Neural cell (in vitro differentiated cells): ENCODE measurements at regions not wholly inside any gene's neighbourhood (a gene's known extent, or its start where the extent isn't known, plus 50 kb on each side); places are given as distances from the start of the nearest gene placed in this dataset.

Experiments
- H2AFZ ChIP-seq: fragments of 200-600, 300-800 bp; sonication (generic), shearing (Covaris generic); 2 replicates; pipeline ENCODE4 v1.6.0; 2014; ENCODE audit warnings: low read depth, mild to moderate bottlenecking, antibody characterized with exemption, low read length, moderate library complexity
- H3F3A ChIP-seq: fragments of 200-600 bp; shearing (Covaris generic); 2 replicates; pipeline ENCODE4 v1.6.1; 2016; ENCODE audit warnings: mild to moderate bottlenecking, moderate library complexity, mixed read lengths, antibody characterized with exemption, low read length; ENCODE audit not compliant: insufficient read depth, poor library complexity, severe bottlenecking
- H3K27ac ChIP-seq: fragments of 200-600, 300-800 bp; sonication (generic), shearing (Covaris generic); 2 replicates; pipeline ENCODE4 v1.5.1; 2014; ENCODE audit warnings: mild to moderate bottlenecking, low read length, moderate library complexity
- H3K27me3 ChIP-seq: fragments of 300-800, 200-600 bp; sonication (generic), shearing (Covaris generic); 2 replicates; pipeline ENCODE4 v1.6.0; 2014; ENCODE audit warnings: mild to moderate bottlenecking, low read depth, low read length, moderate library complexity; ENCODE audit not compliant: insufficient read depth
- H3K36me3 ChIP-seq: fragments of 300-800, 200-600 bp; sonication (generic), shearing (Covaris generic); 2 replicates; pipeline ENCODE4 v1.5.1; 2014; ENCODE audit warnings: mild to moderate bottlenecking, antibody characterized with exemption, low read length, moderate library complexity; ENCODE audit not compliant: insufficient read depth
- H3K4me2 ChIP-seq: fragments of 300-800, 200-600 bp; sonication (generic), shearing (Covaris generic); 2 replicates; pipeline ENCODE4 v1.6.0; 2014; ENCODE audit warnings: mild to moderate bottlenecking, low read length
- H3K4me3 ChIP-seq: fragments of 300-800, 200-600 bp; sonication (generic), shearing (Covaris generic); 2 replicates; pipeline ENCODE4 v1.5.1; 2014; ENCODE audit warnings: mild to moderate bottlenecking, low read length, moderate library complexity
- H3K79me2 ChIP-seq: fragments of 200-600 bp; shearing (Covaris generic); replicated peaks from 2 replicates; pipeline ENCODE4 v1.6.0; 2014; ENCODE audit warnings: mild to moderate bottlenecking, low read length, moderate library complexity; ENCODE audit not compliant: insufficient read depth
- H3K9ac ChIP-seq: fragments of 300-800, 200-600 bp; sonication (generic), shearing (Covaris generic); 2 replicates; pipeline ENCODE4 v1.6.1; 2016; ENCODE audit warnings: mild to moderate bottlenecking, low read length, mixed read lengths
- H3K9me2 ChIP-seq: fragments of 200-600 bp; shearing (Covaris generic); 2 replicates; pipeline ENCODE4 v1.6.1; 2016; ENCODE audit warnings: mild to moderate bottlenecking, low read length, mixed read lengths; ENCODE audit not compliant: insufficient read depth
- H3K9me3 ChIP-seq: fragments of 200-600, 300-800 bp; sonication (generic), shearing (Covaris generic); 2 replicates; pipeline ENCODE4 v1.6.1; 2016; ENCODE audit warnings: mild to moderate bottlenecking, mixed run types, low read length, moderate library complexity, mixed read lengths
- H4K20me1 ChIP-seq: fragments of 200-600 bp; shearing (Covaris generic); 2 replicates; pipeline ENCODE4 v1.6.1; 2016; ENCODE audit warnings: mild to moderate bottlenecking, mixed run types; ENCODE audit not compliant: insufficient read depth
- CTCF ChIP-seq: fragments of 450-650 bp; IDR thresholded peaks from 2 replicates; pipeline ENCODE4 v1.5.1; 2014; ENCODE audit warnings: antibody characterized with exemption, mild to moderate bottlenecking, moderate library complexity; ENCODE audit not compliant: poor library complexity, severe bottlenecking
- EP300 ChIP-seq: fragments of 450-650 bp; conservative IDR thresholded peaks from 2 replicates; pipeline ENCODE4 v1.6.1; 2014; ENCODE audit warnings: antibody characterized with exemption, mild to moderate bottlenecking, moderate library complexity; ENCODE audit not compliant: poor library complexity, severe bottlenecking
- EZH2 ChIP-seq: fragments of 200-600, 300-800 bp; shearing (Covaris generic), sonication (generic); IDR thresholded peaks from 2 replicates; pipeline ENCODE4 v1.6.1; 2014; ENCODE audit warnings: antibody characterized with exemption, low read length, borderline replicate concordance, mild to moderate bottlenecking; ENCODE audit not compliant: insufficient read depth, poor library complexity, severe bottlenecking
- MXI1 ChIP-seq: fragments of 450-650 bp; conservative IDR thresholded peaks from 2 replicates; pipeline ENCODE4 v1.6.1; 2014; ENCODE audit warnings: antibody characterized with exemption, mild to moderate bottlenecking; ENCODE audit not compliant: poor library complexity, severe bottlenecking
- POLR2AphosphoS5 ChIP-seq: IDR thresholded peaks from 2 replicates; pipeline ENCODE4 v1.6.1; 2012
- RAD21 ChIP-seq: fragments of 450-650 bp; conservative IDR thresholded peaks from 2 replicates; pipeline ENCODE4 v1.6.1; 2014; ENCODE audit warnings: antibody characterized with exemption, mild to moderate bottlenecking, moderate library complexity
- REST ChIP-seq: IDR thresholded peaks from 2 replicates; pipeline ENCODE4 v1.6.1; 2012; ENCODE audit warnings: borderline replicate concordance
- SMC3 ChIP-seq: fragments of 450-650 bp; conservative IDR thresholded peaks from 2 replicates; pipeline ENCODE4 v1.6.1; 2014; ENCODE audit warnings: antibody characterized with exemption, mild to moderate bottlenecking, moderate library complexity; ENCODE audit not compliant: poor library complexity
- TAF1 ChIP-seq: IDR thresholded peaks from 2 replicates; pipeline ENCODE4 v1.6.1; 2012; ENCODE audit warnings: low read depth

- peak; percentile 31 for TF ChIP-seq RAD21
- TF ChIP-seq MXI1: no peak
- TF ChIP-seq EP300: peak; percentile 53
- TF ChIP-seq TAF1: no peak
- TF ChIP-seq POLR2AphosphoS5: peak; percentile 72
- no peak overlapping the region for H3K4me2 ChIP-seq
Measured at GRCh38 chr1:17948594-17948993, 159.0 kb upstream of the IGSF21 start.

GRCh38 chr1:17949511-17949910 lies 158.1 kb upstream of the IGSF21 start:
- no peaks in the 10 kb centered on the region for H3K9me3 ChIP-seq
- H2AFZ ChIP-seq: no peak overlapping the region
- no peaks in the 10 kb centered on the region for H4K20me1 ChIP-seq
- peak overlapping the region; percentile 62 for H3K27ac ChIP-seq
- H3K79me2 ChIP-seq: no peaks in the 10 kb centered on the region
- no peaks in the 10 kb centered on the region for H3K36me3 ChIP-seq
- H3K27me3 ChIP-seq: no peaks in the 10 kb centered on the region
- no peak overlapping the region for H3K4me2 ChIP-seq
- peak overlapping the region; percentile 25 for H3K4me3 ChIP-seq
- H3K9ac ChIP-seq: no peak overlapping the region
- H3F3A ChIP-seq: no peaks in the 10 kb centered on the region
- TF ChIP-seq CTCF (no peak), MXI1 (no peak), SMC3 (no peak), EZH2 (no peak), TAF1 (no peak), EP300 (no peak), RAD21 (no peak), POLR2AphosphoS5 (no peak), REST (no peak)
- H3K9me2 ChIP-seq: no peaks in the 10 kb centered on the region

More at GRCh38 chr1:17948594-17948993, 159.0 kb upstream of the IGSF21 start:
- Histone ChIP-seq H3F3A (no peaks in the 10 kb centered on the region), H3K9ac (peak overlapping the region; percentile 19), H3K27me3 (no peaks in the 10 kb centered on the region), H3K9me2 (no peaks in the 10 kb centered on the region), H4K20me1 (no peaks in the 10 kb centered on the region), H3K27ac (peak overlapping the region; percentile 62), H3K4me3 (peak overlapping the region; percentile 25), H3K36me3 (no peaks in the 10 kb centered on the region), H3K9me3 (no peaks in the 10 kb centered on the region), H2AFZ (no peak overlapping the region), H3K79me2 (no peaks in the 10 kb centered on the region)
